ENCODE measurements at regions not wholly inside any gene's neighbourhood (a gene's known extent, or its start where the extent isn't known, plus 50 kb on each side); places are given as distances from the start of the nearest gene placed in this dataset.
"Not testable (repeated sequence)": the region's sequence is repeated elsewhere in the genome, so short reads cannot be mapped to it uniquely, and the experiment has no call there.

DNA sequence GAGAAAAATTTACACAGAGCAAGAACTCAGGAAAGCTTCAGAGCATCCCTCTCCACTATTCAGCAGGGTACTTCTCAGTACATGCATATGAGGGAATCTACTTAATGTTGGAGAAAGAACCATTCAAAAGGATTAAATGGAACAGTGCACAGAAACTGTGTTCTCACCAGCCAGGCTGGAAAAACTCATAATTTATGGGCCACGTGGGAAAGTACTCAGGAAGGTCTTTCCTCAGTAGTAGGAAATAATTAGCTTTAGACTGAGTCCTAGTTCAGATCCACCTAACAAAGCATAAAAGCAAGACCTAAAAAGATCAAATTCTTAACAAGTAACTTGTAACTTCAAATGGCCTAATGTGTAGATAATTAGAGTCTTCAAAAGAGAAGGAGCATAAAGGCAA is 134.0 kb downstream of the FAM76B start:
- no peak overlapping the region for H3K4me3 Mint-ChIP-seq
- ATAC-seq (replicated peaks in 1 of 2) (no peak), DNase-seq (no peak)
- H3K9me3 Mint-ChIP-seq, result no peaks in the 10 kb centered on the region
- no peaks in the 10 kb centered on the region for H3K36me3 Mint-ChIP-seq (ENCODE audit: insufficient read depth in 2 of 2)
- no peaks in the 10 kb centered on the region for H3K27me3 Mint-ChIP-seq (ENCODE audit: low read depth)
- no peak overlapping the region for H3K27ac Mint-ChIP-seq
- H3K4me1 Mint-ChIP-seq (ENCODE audit: low read depth), result peaks cover 17% of the 10 kb centered on the region

DNA sequence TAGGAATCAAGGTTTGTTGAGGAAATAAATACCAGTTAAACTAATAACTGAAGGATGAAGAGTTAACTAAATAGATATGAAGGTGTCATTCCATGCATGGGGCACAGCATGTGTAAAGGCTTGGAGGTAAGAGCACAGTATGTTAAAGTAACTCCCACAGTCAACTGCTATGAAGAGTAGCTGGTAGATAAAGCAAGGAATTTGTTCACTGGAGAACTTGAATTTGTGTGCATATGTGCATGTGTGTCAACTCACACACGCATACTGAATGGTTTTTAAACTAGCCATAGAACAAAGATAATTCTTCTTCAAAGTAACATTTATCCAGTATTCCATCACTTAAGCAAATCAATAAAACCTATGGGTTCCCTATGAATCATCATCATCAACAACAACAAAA is 135.9 kb downstream of the FAM76B start:
- Mint-ChIP-seq H3K27me3 (ENCODE audit: low read depth) (no peaks in the 10 kb centered on the region), H3K4me1 (ENCODE audit: low read depth) (peaks cover 1% of the 10 kb centered on the region), H3K9me3 (no peaks in the 10 kb centered on the region), H3K27ac (no peak overlapping the region), H3K36me3 (ENCODE audit: insufficient read depth in 2 of 2) (no peaks in the 10 kb centered on the region), H3K4me3 (no peak overlapping the region)
- ATAC-seq (replicated peaks in 1 of 2) (no peak), DNase-seq (no peak)

DNA sequence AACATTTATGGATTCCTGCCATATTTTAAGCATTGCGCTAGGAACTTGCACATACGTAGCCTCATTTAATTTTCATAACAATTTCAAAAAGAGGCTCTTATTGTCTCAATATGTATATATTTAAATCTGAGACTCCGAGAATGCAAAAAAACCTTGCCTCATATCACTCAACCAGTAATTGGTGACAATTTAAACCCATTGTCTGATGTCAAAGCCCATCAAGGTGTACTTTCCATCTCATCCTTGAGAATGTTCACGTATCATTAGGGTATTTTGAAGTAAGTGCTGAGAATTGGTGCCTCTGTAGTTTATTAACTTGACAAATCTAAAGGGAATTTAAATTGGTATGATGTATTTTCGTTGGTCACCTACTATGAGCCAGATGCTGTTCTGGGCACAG is 136.5 kb downstream of the FAM76B start:
- Mint-ChIP-seq H3K4me1 (ENCODE audit: low read depth) (no peaks in the 10 kb centered on the region), H3K4me3 (no peak overlapping the region), H3K27ac (no peak overlapping the region), H3K9me3 (no peaks in the 10 kb centered on the region), H3K27me3 (ENCODE audit: low read depth) (no peaks in the 10 kb centered on the region), H3K36me3 (ENCODE audit: insufficient read depth in 2 of 2) (no peaks in the 10 kb centered on the region)
- DNase-seq (no peak), ATAC-seq (replicated peaks in 1 of 2) (no peak)

DNA sequence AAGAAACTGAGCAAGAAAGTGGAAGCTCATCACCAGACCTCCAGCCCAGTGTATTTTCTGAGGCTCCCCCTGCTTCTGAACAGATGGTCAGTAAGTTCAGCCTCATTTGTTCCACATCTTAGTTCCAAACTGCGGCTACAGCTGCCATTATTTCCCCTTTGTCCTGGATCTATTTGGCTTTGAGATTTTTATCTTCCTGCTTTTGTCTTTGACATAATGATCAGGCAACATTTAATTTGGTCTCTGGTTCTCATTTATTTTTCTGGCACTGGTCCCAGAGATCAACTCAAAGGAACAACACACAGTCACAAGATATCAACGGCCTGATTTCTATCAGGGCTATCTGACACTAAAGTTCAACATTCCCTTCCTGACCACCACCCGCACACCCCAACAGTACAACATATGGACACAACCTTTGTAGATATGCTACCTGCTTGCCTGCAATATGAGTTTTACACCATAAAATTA is 137.5 kb downstream of the FAM76B start:
- Mint-ChIP-seq H3K9me3 (no peaks in the 10 kb centered on the region), H3K4me3 (no peak overlapping the region), H3K4me1 (ENCODE audit: low read depth) (no peaks in the 10 kb centered on the region), H3K27ac (no peak overlapping the region), H3K36me3 (ENCODE audit: insufficient read depth in 2 of 2) (no peaks in the 10 kb centered on the region), H3K27me3 (ENCODE audit: low read depth) (no peaks in the 10 kb centered on the region)
- DNase-seq (no peak), ATAC-seq (replicated peaks in 1 of 2) (no peak)

DNA sequence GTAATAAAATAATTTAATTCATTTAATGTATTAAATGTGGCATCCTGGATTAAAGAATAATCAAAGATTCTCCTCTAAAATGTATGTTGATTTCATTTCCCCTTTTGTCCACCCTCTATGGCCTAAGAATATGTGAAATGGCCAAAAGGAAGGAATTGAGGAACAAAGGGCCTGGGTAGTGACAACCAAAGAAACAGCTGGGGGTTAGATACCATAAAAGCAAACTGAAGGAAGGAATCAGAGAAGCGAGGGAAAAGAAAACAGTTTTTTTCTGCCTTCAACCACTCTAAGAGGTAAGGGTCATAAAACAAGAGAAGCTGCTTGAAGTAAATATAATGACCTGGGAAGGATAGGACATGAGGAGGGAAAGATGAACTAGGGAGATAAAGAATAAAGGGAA is 139.3 kb downstream of the FAM76B start:
- Mint-ChIP-seq H3K27ac (no peak overlapping the region), H3K4me1 (ENCODE audit: low read depth) (no peaks in the 10 kb centered on the region), H3K9me3 (no peaks in the 10 kb centered on the region), H3K27me3 (ENCODE audit: low read depth) (no peaks in the 10 kb centered on the region), H3K36me3 (ENCODE audit: insufficient read depth in 2 of 2) (peaks cover 0 to 9% of the 10 kb centered on the region in 2 donors), H3K4me3 (no peak overlapping the region)
- ATAC-seq (replicated peaks in 1 of 2) (no peak), DNase-seq (no peak)

DNA sequence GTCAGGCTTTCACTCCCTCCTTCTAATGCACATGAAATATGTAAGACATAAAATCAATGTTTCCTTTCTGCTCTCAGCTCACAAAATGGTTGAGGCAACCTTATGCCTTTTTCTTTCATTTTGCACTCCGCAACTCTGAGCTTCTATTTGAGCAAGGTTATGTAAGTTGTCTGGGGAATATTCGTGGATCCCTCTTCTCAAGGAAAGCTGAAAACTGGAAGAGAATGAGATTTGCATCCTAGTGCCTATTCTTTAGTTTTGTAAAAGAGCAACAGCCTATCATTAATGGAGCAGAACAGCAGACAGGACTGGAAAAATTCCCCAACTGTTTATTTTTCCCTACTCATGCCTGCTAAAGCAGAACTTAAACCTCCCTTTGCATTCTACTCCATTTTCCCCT is 141.7 kb downstream of the FAM76B start:
- Mint-ChIP-seq H3K27ac (no peak overlapping the region), H3K4me3 (no peak overlapping the region), H3K36me3 (ENCODE audit: insufficient read depth in 2 of 2) (peaks cover 0 to 9% of the 10 kb centered on the region in 2 donors), H3K9me3 (no peaks in the 10 kb centered on the region), H3K27me3 (ENCODE audit: low read depth) (no peaks in the 10 kb centered on the region), H3K4me1 (ENCODE audit: low read depth) (no peaks in the 10 kb centered on the region)
- DNase-seq (no peak), ATAC-seq (replicated peaks in 1 of 2) (no peak)

DNA sequence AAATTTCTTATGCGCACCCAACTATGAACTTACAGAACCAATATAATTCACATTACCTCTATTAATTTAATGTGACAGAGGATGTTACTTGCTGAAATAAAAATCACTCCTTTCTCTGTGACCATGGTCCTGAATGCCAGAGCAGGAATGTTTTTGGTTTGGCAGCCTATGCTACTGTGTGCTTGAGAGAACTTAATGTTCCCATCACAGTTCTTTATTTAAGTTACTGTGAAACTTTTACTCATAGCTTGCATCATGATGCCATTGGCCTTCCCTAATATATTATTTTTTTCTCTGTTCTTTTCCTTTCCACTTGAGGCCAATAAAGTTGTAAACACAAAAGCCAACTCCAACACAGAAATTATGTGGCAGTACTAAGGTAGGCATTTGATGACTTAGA is 142.2 kb downstream of the FAM76B start:
- no peaks in the 10 kb centered on the region for H3K4me1 Mint-ChIP-seq (ENCODE audit: low read depth)
- H3K27me3 Mint-ChIP-seq (ENCODE audit: low read depth), result no peaks in the 10 kb centered on the region
- ATAC-seq (replicated peaks in 1 of 2) (no peak), DNase-seq (no peak)
- H3K9me3 Mint-ChIP-seq, result no peaks in the 10 kb centered on the region
- H3K4me3 Mint-ChIP-seq, result no peak overlapping the region
- H3K27ac Mint-ChIP-seq, result no peak overlapping the region
- peaks cover 0 to 9% of the 10 kb centered on the region in 2 donors for H3K36me3 Mint-ChIP-seq (ENCODE audit: insufficient read depth in 2 of 2)

DNA sequence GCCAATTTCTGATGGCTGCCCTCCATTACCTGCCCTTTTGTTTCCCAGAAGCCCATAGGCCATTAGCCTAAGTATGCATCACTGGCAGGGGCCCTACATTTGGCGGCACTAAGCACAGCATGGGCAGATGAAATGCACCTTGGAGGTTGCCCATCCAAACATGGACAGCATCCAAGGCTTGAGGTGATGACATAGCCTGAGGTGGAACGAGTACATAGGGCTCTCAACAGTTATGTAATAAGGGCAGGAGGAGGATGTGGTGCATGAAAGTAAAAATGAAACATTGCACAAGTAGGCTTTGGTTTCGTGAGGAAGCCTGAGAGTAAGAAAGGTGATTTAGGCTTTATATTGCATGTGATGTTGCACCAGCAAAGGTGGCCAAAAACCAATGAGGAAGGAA is 148.1 kb downstream of the FAM76B start:
- H3K27me3 Mint-ChIP-seq (ENCODE audit: low read depth), result no peaks in the 10 kb centered on the region
- H3K36me3 Mint-ChIP-seq (ENCODE audit: insufficient read depth in 2 of 2), result peaks cover 3 to 10% of the 10 kb centered on the region in 2 donors
- peak overlapping the region; percentile 52 for H3K27ac Mint-ChIP-seq
- peaks cover 1 to 7% of the 10 kb centered on the region in 2 donors for H3K9me3 Mint-ChIP-seq
- ATAC-seq (replicated peaks in 1 of 2), result peak; percentile 94 to 97
- H3K4me1 Mint-ChIP-seq (ENCODE audit: low read depth), result peaks cover 12% of the 10 kb centered on the region
- peak overlapping the region in 1 of 2 donors; percentile 23 for H3K4me3 Mint-ChIP-seq
- peak; percentile 25 to 41 for DNase-seq

DNA sequence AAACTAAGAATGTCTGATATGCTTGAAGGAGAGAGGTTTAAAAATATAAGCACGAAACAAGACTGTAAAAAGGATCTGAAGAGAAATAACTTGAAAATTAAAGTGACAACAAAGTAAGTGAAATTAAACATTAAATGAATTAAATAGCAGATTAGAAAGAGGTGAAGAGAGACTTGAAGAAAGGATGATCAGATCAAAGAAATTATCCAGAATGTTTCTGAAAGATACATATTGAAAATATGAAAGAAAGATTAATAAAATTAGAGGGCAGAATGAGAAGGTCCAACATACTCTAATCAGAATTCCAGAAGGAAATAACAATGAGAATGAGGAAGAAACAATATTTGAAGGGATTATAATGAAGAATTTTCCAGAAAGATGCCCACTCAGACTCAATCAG is 151.1 kb downstream of the FAM76B start:
- H3K4me3 Mint-ChIP-seq, result no peak overlapping the region
- H3K36me3 Mint-ChIP-seq (ENCODE audit: insufficient read depth in 2 of 2), result peaks cover 3 to 4% of the 10 kb centered on the region in 2 donors
- peaks cover 12% of the 10 kb centered on the region for H3K4me1 Mint-ChIP-seq (ENCODE audit: low read depth)
- H3K27me3 Mint-ChIP-seq (ENCODE audit: low read depth), result no peaks in the 10 kb centered on the region
- no peak overlapping the region for H3K27ac Mint-ChIP-seq
- H3K9me3 Mint-ChIP-seq, result peaks cover 1 to 7% of the 10 kb centered on the region in 2 donors
- no peak for ATAC-seq (replicated peaks in 1 of 2)
- DNase-seq, result no peak

DNA sequence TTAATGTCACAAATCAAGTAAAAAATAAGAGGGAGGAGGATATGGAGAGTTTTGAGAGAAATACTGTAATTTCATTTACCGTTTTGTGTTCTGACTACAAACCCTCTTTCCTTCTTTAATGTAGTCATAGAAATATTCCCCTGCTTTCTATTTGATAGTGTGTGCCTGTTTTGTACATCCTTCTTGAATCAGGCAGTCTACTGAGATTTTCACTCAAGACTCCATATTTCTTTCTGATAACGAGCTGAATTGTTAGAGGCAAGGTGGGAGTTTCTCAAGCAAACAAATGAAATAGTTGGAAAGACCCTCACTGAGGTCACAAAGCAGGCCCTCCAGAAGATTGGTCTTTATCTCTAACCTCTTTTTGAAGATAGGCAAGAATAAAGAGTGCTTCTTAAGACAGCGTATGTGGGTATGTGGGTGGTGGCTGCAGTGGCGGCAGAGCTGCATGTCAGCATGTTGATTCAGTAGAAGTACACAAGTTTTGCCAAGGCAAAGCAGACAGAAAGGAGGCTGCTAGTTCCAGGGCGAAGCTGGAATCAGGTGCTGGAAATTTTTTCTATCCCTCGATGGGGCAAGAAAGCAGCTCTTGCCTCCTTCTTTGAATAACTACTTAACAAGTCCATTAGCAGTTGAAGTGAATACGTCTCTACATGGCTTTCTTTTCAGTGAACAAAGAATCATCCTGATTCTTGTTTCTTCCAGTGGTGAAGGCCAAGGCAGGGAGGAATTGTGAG is 164.2 kb downstream of the FAM76B start:
- Mint-ChIP-seq H3K4me1 (ENCODE audit: low read depth) (no peaks in the 10 kb centered on the region), H3K9me3 (peaks cover 0 to 2% of the 10 kb centered on the region in 2 donors), H3K27ac (peak overlapping the region; percentile 71), H3K27me3 (ENCODE audit: low read depth) (no peaks in the 10 kb centered on the region), H3K4me3 (peak overlapping the region in 1 of 2 donors; percentile 48), H3K36me3 (ENCODE audit: insufficient read depth in 2 of 2) (peaks cover 0 to 3% of the 10 kb centered on the region in 2 donors)
- ATAC-seq (replicated peaks in 1 of 2), result peak in 1 of 2 donors; percentile 27
- DNase-seq, result no peak

DNA sequence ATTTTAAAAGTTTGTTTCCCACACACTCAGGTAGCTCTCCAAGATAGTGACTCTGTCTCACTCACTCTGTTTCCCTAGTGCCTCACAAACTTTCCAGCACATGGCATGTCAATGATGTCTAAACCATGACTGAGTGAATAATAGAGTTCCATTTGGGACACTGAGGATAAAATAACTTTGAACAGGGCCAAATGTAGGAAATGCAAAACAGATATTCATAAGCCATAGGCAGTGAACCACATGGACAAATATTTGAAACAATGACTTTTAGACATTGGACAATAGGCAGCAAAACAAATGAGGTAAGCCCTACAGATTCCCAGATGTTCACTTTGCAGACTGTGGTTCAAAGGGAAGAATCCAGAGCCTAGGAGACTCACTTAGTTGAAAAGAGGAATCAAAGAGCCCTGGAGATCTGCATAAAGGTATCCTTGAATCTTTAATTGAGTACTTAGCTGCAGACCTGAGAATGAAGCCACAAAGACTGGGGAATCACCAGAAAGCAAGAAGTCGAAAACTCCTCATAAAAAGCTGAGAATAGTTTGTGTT is 173.3 kb downstream of the FAM76B start:
- peaks cover 5% of the 10 kb centered on the region for H3K4me1 Mint-ChIP-seq (ENCODE audit: low read depth)
- ATAC-seq (replicated peaks in 1 of 2), result no peak
- peaks cover 9% of the 10 kb centered on the region in 2 donors for H3K9me3 Mint-ChIP-seq
- H3K27me3 Mint-ChIP-seq (ENCODE audit: low read depth), result no peaks in the 10 kb centered on the region
- H3K4me3 Mint-ChIP-seq, result no peak overlapping the region
- peak overlapping the region; percentile 12 for H3K27ac Mint-ChIP-seq
- H3K36me3 Mint-ChIP-seq (ENCODE audit: insufficient read depth in 2 of 2), result peaks cover 7 to 18% of the 10 kb centered on the region in 2 donors
- DNase-seq, result no peak

DNA sequence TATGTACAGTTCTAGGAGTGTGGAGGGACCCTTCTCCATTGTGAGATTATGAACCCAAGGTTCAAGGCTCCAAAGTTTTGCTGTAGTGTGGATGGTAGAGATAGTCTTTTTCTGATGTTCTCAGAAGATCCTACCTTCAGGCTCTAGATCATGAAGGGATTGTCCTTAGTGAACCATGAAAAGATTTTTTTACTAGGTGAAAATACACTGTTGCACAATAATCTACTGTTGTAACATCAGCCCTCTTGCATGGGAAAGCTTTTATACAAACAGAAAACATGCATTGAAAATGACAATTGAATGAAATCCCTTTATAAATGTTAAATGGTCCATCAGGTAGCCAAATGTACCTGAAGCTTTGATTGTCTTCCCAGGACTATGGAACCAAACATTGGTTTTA is 177.8 kb downstream of the FAM76B start:
- H3K27ac Mint-ChIP-seq, result no peak overlapping the region
- no peaks in the 10 kb centered on the region for H3K27me3 Mint-ChIP-seq (ENCODE audit: low read depth)
- DNase-seq (no peak), ATAC-seq (replicated peaks in 1 of 2) (no peak)
- peaks cover 0 to 2% of the 10 kb centered on the region in 2 donors for H3K9me3 Mint-ChIP-seq
- H3K4me3 Mint-ChIP-seq, result no peak overlapping the region
- H3K36me3 Mint-ChIP-seq (ENCODE audit: insufficient read depth in 2 of 2), result peaks cover 0 to 2% of the 10 kb centered on the region in 2 donors
- H3K4me1 Mint-ChIP-seq (ENCODE audit: low read depth), result peaks cover 5% of the 10 kb centered on the region

DNA sequence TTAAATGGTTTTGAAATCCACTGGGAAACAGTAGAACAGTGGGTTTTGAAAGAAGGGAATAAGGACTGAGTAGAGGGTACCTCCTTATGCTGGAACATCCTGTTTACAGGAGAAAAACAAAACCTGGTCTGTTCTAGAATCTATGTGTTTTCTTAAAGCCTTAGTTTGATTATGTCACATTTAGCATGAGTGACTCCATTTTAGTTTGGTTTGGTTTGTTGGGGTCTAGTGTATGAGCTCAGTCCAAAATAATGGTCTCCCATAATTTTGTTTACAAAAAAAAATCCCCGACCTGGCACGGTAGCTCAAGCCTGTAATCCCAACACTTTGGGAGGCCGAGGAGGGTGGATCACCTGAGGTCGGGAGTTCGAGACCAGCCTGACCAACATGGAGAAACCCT is 179.4 kb downstream of the FAM76B start:
- H3K4me1 Mint-ChIP-seq (ENCODE audit: low read depth); ATAC-seq (replicated peaks in 1 of 2); H3K4me3 Mint-ChIP-seq; H3K36me3 Mint-ChIP-seq (ENCODE audit: insufficient read depth in 2 of 2); H3K27ac Mint-ChIP-seq; DNase-seq; H3K27me3 Mint-ChIP-seq (ENCODE audit: low read depth); H3K9me3 Mint-ChIP-seq: not testable (repeated sequence)

DNA sequence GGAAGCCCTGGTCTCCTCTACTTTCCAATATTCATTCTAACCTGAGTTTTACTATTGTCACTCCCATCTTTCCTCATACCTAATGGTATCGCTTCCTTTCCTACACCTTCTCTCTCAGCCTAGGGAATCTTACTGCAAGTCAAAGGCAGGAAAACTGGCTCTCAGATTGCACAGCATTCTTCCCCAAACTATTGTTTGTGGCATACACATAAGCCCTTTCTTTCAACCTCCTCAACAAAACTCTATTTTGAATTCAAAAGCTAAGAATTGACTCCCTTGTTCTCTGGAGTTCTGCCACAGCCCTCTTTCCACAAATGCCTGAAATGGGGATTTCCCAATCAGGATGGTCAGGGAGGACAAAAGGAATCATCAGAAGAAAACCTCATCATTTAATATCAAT is 181.5 kb downstream of the FAM76B start:
- DNase-seq (no peak), ATAC-seq (replicated peaks in 1 of 2) (no peak)
- Mint-ChIP-seq H3K36me3 (ENCODE audit: insufficient read depth in 2 of 2) (peaks cover 0 to 2% of the 10 kb centered on the region in 2 donors), H3K4me1 (ENCODE audit: low read depth) (peaks cover 6% of the 10 kb centered on the region), H3K9me3 (peaks cover 0 to 2% of the 10 kb centered on the region in 2 donors), H3K27me3 (ENCODE audit: low read depth) (no peaks in the 10 kb centered on the region), H3K27ac (no peak overlapping the region), H3K4me3 (no peak overlapping the region)
